ENCODE measurements at regions not wholly inside any gene's neighbourhood (a gene's known extent, or its start where the extent isn't known, plus 50 kb on each side); places are given as distances from the start of the nearest gene placed in this dataset.

DNA sequence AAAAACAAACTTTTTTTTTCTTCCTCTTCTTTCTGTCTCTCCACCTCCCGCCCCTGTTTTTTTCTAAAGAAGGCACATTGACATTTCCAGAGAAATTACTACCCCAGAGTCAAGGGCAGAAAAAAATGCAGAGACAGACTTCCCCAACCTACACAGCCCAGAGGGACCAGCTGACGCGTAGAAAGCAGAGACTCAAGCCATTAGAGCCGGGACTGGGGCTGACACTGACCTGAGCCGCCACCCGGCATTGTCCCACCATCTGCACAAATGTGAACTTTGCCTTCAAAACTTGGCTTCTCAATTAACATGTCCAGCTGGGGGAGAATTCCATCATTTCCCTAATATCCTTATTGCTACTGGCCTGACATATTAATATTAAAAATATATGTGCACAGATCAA, 385.6 kb downstream of the NR2F2 start:
- TF ChIP-seq, protein P1, sequence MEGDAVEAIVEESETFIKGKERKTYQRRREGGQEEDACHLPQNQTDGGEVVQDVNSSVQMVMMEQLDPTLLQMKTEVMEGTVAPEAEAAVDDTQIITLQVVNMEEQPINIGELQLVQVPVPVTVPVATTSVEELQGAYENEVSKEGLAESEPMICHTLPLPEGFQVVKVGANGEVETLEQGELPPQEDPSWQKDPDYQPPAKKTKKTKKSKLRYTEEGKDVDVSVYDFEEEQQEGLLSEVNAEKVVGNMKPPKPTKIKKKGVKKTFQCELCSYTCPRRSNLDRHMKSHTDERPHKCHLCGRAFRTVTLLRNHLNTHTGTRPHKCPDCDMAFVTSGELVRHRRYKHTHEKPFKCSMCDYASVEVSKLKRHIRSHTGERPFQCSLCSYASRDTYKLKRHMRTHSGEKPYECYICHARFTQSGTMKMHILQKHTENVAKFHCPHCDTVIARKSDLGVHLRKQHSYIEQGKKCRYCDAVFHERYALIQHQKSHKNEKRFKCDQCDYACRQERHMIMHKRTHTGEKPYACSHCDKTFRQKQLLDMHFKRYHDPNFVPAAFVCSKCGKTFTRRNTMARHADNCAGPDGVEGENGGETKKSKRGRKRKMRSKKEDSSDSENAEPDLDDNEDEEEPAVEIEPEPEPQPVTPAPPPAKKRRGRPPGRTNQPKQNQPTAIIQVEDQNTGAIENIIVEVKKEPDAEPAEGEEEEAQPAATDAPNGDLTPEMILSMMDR (IDR thresholded peaks at IDR 0.05): no peak
- TF ChIP-seq POLR2A (IDR thresholded peaks at IDR 0.05): no peak

Measured in thyroid gland (tissue), 4 donors.